OCI-LY3 (cell line): ENCODE measurements at regions not wholly inside any gene's neighbourhood (a gene's known extent, or its start where the extent isn't known, plus 50 kb on each side); places are given as distances from the start of the nearest gene placed in this dataset.

Experiments
- EZH2phosphoT487 ChIP-seq: fragments of 200-600 bp; shearing (Covaris generic); IDR thresholded peaks from 2 replicates; pipeline ENCODE4 v1.6.1; 2018; ENCODE audit warnings: antibody characterized with exemption, mixed run types, low read depth
- TF ChIP-seq, protein P1 (sequence below): fragments of 200-600, 300-600 bp; sonication (generic); IDR thresholded peaks from 2 replicates; pipeline ENCODE4 v1.5.1; 2014; ENCODE audit warnings: antibody characterized with exemption, low read length, low read depth

DNA sequence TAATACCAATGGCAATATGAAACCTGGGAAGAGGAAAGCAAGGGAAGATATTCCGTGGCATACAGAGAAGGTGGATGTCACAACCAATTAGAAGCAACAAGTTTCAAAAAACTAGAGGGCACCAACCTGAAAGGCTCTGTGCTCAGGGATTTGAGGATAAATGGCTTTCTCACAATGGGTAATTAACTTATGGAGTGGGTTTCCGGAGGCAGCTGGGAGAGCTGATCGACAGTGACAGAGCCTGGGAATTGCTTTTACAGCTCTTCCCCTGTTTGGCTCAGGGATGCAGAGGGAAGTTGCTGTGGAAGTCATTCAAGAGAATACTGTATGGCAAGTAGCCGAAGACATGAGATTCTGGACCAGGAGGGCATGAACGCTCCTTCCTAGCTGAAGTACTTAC, 237.0 kb downstream of the KIF4B start:
- TF ChIP-seq, protein P1, sequence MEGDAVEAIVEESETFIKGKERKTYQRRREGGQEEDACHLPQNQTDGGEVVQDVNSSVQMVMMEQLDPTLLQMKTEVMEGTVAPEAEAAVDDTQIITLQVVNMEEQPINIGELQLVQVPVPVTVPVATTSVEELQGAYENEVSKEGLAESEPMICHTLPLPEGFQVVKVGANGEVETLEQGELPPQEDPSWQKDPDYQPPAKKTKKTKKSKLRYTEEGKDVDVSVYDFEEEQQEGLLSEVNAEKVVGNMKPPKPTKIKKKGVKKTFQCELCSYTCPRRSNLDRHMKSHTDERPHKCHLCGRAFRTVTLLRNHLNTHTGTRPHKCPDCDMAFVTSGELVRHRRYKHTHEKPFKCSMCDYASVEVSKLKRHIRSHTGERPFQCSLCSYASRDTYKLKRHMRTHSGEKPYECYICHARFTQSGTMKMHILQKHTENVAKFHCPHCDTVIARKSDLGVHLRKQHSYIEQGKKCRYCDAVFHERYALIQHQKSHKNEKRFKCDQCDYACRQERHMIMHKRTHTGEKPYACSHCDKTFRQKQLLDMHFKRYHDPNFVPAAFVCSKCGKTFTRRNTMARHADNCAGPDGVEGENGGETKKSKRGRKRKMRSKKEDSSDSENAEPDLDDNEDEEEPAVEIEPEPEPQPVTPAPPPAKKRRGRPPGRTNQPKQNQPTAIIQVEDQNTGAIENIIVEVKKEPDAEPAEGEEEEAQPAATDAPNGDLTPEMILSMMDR: no peak
- TF ChIP-seq EZH2phosphoT487: no peak
